Neuronal stem cell (in vitro differentiated cells): ENCODE measurements at regions not wholly inside any gene's neighbourhood (a gene's known extent, or its start where the extent isn't known, plus 50 kb on each side); places are given as distances from the start of the nearest gene placed in this dataset.

Experiments used
- DNase-seq: peaks from one replicate; pipeline ENCODE4 v3.0.0-alpha.2; 2013; ENCODE audit warnings: low spot score
- H2AFZ ChIP-seq: one replicate; pipeline ENCODE4 v1.6.1; 2013; ENCODE audit warnings: mild to moderate bottlenecking, low read length, inconsistent platforms
- H2AK5ac ChIP-seq: 2 replicates; pipeline ENCODE4 v1.6.1; 2013; ENCODE audit warnings: low read depth, mild to moderate bottlenecking, inconsistent platforms, low read length, moderate library complexity, mixed read lengths
- H2BK120ac ChIP-seq: 2 replicates; pipeline ENCODE4 v1.6.1; 2013; ENCODE audit warnings: low read depth, mild to moderate bottlenecking, inconsistent platforms, low read length, moderate library complexity, mixed read lengths
- H2BK12ac ChIP-seq: one replicate; pipeline ENCODE4 v1.6.1; 2013; ENCODE audit warnings: low read length, inconsistent platforms
- H2BK15ac ChIP-seq: 2 replicates; pipeline ENCODE4 v1.6.1; 2013; ENCODE audit warnings: mild to moderate bottlenecking, low read length, inconsistent platforms, mixed read lengths
- H2BK5ac ChIP-seq: one replicate; pipeline ENCODE4 v1.6.1; 2013; ENCODE audit warnings: inconsistent platforms, mild to moderate bottlenecking, low read length, moderate library complexity
- H3K14ac ChIP-seq: one replicate; pipeline ENCODE4 v1.6.1; 2013; ENCODE audit warnings: low read length, inconsistent platforms
- H3K18ac ChIP-seq: 2 replicates; pipeline ENCODE4 v1.6.1; 2013; ENCODE audit warnings: low read length, inconsistent platforms
- H3K23ac ChIP-seq: 2 replicates; pipeline ENCODE4 v1.6.1; 2013; ENCODE audit warnings: low read depth, mild to moderate bottlenecking, mixed read lengths, low read length, inconsistent platforms; ENCODE audit not compliant: poor library complexity
- H3K27ac ChIP-seq: replicated peaks from 3 replicates; pipeline ENCODE4 v1.5.1; 2013; ENCODE audit warnings: low read length, inconsistent platforms
- H3K27me3 ChIP-seq, 3 experiments: 2 replicates each; pipeline ENCODE4 v1.6.1; 2013; ENCODE audit warnings: low read length in 3 of 3, mild to moderate bottlenecking in 2 of 3, inconsistent platforms in 1 of 3, low read depth in 1 of 3, mixed read lengths in 1 of 3, moderate library complexity in 1 of 3; ENCODE audit not compliant: control insufficient read depth in 3 of 3, insufficient read depth in 3 of 3
- H3K36me3 ChIP-seq, 2 donors: replicated peaks in 1 of 2; 2 replicates each; pipeline ENCODE4 v1.6.1; 2013; ENCODE audit warnings: low read length in 2 of 2; ENCODE audit not compliant: control insufficient read depth in 2 of 2, insufficient read depth in 2 of 2
- H3K4ac ChIP-seq: 2 replicates; pipeline ENCODE4 v1.6.1; 2013; ENCODE audit warnings: inconsistent platforms, mild to moderate bottlenecking, low read length, moderate library complexity
- H3K4me1 ChIP-seq, 2 donors: 1 replicate in 1 of 2; 2 replicates in 1 of 2; pipeline ENCODE4 v1.6.1; 2013; ENCODE audit warnings: low read length in 2 of 2, low read depth in 1 of 2; ENCODE audit not compliant: control insufficient read depth in 2 of 2, insufficient read depth in 1 of 2
- H3K4me2 ChIP-seq: one replicate; pipeline ENCODE4 v1.6.1; 2013; ENCODE audit warnings: mild to moderate bottlenecking, low read length, inconsistent platforms; ENCODE audit not compliant: insufficient read depth, poor library complexity, severe bottlenecking
- H3K4me3 ChIP-seq, 2 donors: 2 replicates each; pipeline ENCODE4 v1.5.1; 2013; ENCODE audit warnings: low read length in 2 of 2, mild to moderate bottlenecking in 2 of 2, inconsistent platforms in 1 of 2, moderate library complexity in 1 of 2
- H3K79me1 ChIP-seq: one replicate; pipeline ENCODE4 v1.6.1; 2013; ENCODE audit warnings: low read depth, mild to moderate bottlenecking, inconsistent platforms, low read length, moderate library complexity
- H3K9ac ChIP-seq: one replicate; pipeline ENCODE4 v1.6.1; 2013; ENCODE audit warnings: mild to moderate bottlenecking, low read depth, low read length, inconsistent platforms; ENCODE audit not compliant: poor library complexity
- H3K9me3 ChIP-seq, 2 donors: replicated peaks in 1 of 2; 2 replicates each; pipeline versions ENCODE3 to v1.6.1; 2013; ENCODE audit warnings: low read length in 2 of 2, mild to moderate bottlenecking in 2 of 2, inconsistent platforms in 1 of 2, low read depth in 1 of 2, mixed read lengths in 1 of 2, moderate library complexity in 1 of 2; ENCODE audit not compliant: control insufficient read depth in 2 of 2, insufficient read depth in 1 of 2
- H4K8ac ChIP-seq: one replicate; pipeline ENCODE4 v1.6.1; 2013; ENCODE audit warnings: low read depth, mild to moderate bottlenecking, inconsistent platforms, low read length, moderate library complexity
- H4K91ac ChIP-seq: one replicate; pipeline ENCODE4 v1.6.1; 2013; ENCODE audit warnings: low read length, low read depth, mild to moderate bottlenecking, inconsistent platforms; ENCODE audit not compliant: poor library complexity
- WGBS, 2 donors: extraction: QIAGEN DNeasy Blood & Tissue Kit; methylation state at CpG; one replicate each; pipeline ENCODE4 v1.1.7; 2013; ENCODE audit warnings: missing lambda C conversion rate in 2 of 2, mixed read lengths in 1 of 2; ENCODE audit not compliant: insufficient read length in 2 of 2, insufficient replicate concordance in 1 of 2; ENCODE audit errors: extremely low coverage in 2 of 2; 5-methylcytosine and 5-hydroxymethylcytosine counted together

DNA sequence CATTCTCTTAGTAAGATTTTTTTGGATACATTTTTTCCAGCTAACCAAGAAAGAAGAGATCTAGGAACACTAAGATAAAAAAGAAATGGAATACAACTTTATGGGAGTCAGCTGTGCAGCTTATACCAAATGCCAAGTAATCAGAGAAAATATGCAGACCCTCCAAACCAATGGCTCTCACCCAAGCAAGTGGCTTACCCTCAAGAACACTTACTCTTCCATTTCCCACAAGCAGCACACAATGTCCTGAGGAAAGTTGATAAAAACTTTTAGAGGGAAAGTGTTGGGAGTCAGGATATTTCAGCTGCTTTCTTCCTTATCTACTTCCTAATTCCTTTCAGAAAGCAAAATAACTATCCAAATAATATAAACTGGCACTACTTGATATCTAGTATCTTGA is 631.8 kb downstream of the RWDD3 start:
- Histone ChIP-seq H3K4me3 (no peak overlapping the region), H3K4me1 (no peaks in the 10 kb centered on the region), H2AK5ac (no peak overlapping the region), H3K4me2 (no peak overlapping the region), H3K9ac (no peak overlapping the region), H2AFZ (no peak overlapping the region), H4K91ac (no peak overlapping the region), H4K8ac (no peak overlapping the region), H2BK12ac (no peak overlapping the region), H2BK120ac (no peak overlapping the region), H3K9me3 (no peaks in the 10 kb centered on the region), H3K36me3 (no peaks in the 10 kb centered on the region), H3K14ac (no peak overlapping the region), H3K4ac (no peak overlapping the region), H3K79me1 (no peaks in the 10 kb centered on the region), H2BK15ac (no peak overlapping the region), H3K27me3 (no peaks in the 10 kb centered on the region), H3K23ac (no peak overlapping the region), H3K27ac (no peak overlapping the region), H2BK5ac (no peak overlapping the region), H3K18ac (no peak overlapping the region)
- no peak for DNase-seq

DNA sequence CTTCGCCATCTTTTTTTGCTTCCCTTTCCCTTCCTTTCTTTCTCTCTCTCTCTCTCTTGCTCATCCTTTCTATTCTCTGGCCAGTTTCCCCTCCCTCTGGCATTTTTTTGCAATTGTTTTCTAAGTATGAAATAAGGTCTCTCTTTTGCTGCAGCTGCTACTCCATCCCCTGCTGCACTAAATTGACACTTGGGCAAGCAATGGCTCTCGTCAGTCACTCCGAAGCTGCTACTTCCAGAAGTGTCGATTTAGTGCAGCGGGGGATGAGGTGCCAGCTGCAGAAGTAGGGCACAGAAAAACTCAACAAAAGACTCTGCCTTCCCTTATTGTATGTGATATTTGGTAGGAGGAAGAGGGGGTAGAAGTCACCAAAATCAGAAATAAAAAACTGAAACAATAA is 642.3 kb downstream of the RWDD3 start:
- H3K27ac ChIP-seq = no peak overlapping the region
- H3K36me3 ChIP-seq = no peaks in the 10 kb centered on the region
- no peaks in the 10 kb centered on the region for H3K79me1 ChIP-seq
- H3K27me3 ChIP-seq = no peaks in the 10 kb centered on the region
- no peak overlapping the region for H3K9ac ChIP-seq
- no peak overlapping the region for H3K18ac ChIP-seq
- no peak overlapping the region for H3K4me2 ChIP-seq
- peaks cover 0 to 5% of the 10 kb centered on the region in 2 donors for H3K9me3 ChIP-seq
- H3K23ac ChIP-seq = no peak overlapping the region
- no peak overlapping the region for H4K8ac ChIP-seq
- no peak for DNase-seq
- H2BK5ac ChIP-seq = no peak overlapping the region
- no peak overlapping the region for H2BK120ac ChIP-seq
- H3K4me1 ChIP-seq = no peaks in the 10 kb centered on the region
- no peak overlapping the region for H2BK12ac ChIP-seq
- H3K14ac ChIP-seq = no peak overlapping the region
- H2AK5ac ChIP-seq = no peak overlapping the region
- no peak overlapping the region for H2BK15ac ChIP-seq
- no peak overlapping the region for H3K4ac ChIP-seq
- no peak overlapping the region for H4K91ac ChIP-seq
- H2AFZ ChIP-seq = no peak overlapping the region
- WGBS, 2 donors = no CpG with 5 or more reads among the region's 5 CpGs
- H3K4me3 ChIP-seq = no peak overlapping the region

DNA sequence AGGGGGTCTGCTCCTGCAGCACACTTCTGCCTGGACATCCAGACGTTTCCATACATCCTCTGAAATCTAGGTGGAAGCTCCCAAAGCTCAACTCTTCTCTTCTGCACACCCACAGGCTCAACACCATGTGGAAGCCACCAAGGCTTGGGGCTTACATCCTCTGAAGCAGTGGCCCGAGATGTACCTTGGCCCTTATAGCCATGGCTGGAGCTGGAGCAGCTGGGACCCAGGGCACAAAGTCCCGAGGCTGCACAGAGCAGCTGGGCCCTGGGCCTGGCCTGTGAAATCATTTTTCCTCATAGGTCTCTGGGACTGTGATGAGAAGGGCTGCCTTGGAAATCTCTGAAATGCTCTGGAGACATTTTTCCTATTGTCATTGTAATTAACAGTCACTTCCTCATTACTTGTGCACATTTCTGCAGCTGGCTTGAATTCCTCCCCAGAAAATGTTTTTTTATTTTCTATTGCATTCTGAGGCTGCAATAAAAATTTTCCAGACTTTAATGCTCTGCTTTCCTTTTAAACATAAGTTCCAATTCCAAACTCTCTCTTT is 645.6 kb downstream of the RWDD3 start:
- H3K27me3 ChIP-seq = no peaks in the 10 kb centered on the region
- no peaks in the 10 kb centered on the region for H3K36me3 ChIP-seq
- no peak overlapping the region for H2AK5ac ChIP-seq
- H3K4me3 ChIP-seq = no peak overlapping the region
- H3K4me2 ChIP-seq = no peak overlapping the region
- no peak overlapping the region for H2AFZ ChIP-seq
- H2BK120ac ChIP-seq = no peak overlapping the region
- DNase-seq = no peak
- H2BK12ac ChIP-seq = no peak overlapping the region
- no peak overlapping the region for H3K9ac ChIP-seq
- no peak overlapping the region for H4K91ac ChIP-seq
- H3K27ac ChIP-seq = no peak overlapping the region
- no peak overlapping the region for H3K18ac ChIP-seq
- H3K79me1 ChIP-seq = no peaks in the 10 kb centered on the region
- peaks cover 0 to 5% of the 10 kb centered on the region in 2 donors for H3K9me3 ChIP-seq
- no peaks in the 10 kb centered on the region for H3K4me1 ChIP-seq
- H3K14ac ChIP-seq = no peak overlapping the region
- no peak overlapping the region for H3K4ac ChIP-seq
- WGBS, 2 donors = no CpG with 5 or more reads among the region's 3 CpGs
- H2BK5ac ChIP-seq = no peak overlapping the region
- peak overlapping the region; percentile 65 for H4K8ac ChIP-seq
- H3K23ac ChIP-seq = no peak overlapping the region
- no peak overlapping the region for H2BK15ac ChIP-seq

DNA sequence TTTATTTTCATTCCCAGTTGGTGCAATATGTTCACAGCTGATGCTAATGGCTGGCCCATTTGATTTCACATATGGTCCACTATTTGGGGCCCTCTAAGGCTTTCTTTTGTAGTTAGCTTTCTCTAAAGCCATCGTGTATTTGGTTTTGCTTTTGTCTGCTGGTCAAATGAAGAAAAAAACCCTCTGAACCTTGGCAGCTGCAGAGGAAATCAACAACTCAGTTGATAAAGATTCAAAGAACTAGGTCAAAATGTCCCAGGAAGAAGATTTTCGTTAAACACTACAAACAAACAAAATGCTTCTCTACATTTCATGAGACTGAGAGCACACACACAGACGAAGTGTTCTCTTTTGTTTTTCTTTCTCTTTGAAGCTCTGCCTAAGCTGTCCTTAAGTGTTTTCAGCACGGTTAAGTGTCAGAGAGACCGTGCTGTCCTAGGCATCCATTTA is 655.0 kb downstream of the RWDD3 start:
- H3K4me3 ChIP-seq = no peak overlapping the region
- no peak overlapping the region for H2AK5ac ChIP-seq
- peak overlapping the region; percentile 39 for H2AFZ ChIP-seq
- H3K9me3 ChIP-seq = no peaks in the 10 kb centered on the region
- no peaks in the 10 kb centered on the region for H3K36me3 ChIP-seq
- H3K14ac ChIP-seq = no peak overlapping the region
- no CpG with 5 or more reads among the region's 5 CpGs for WGBS, 2 donors
- peak; percentile 3 for DNase-seq
- no peaks in the 10 kb centered on the region for H3K79me1 ChIP-seq
- no peak overlapping the region for H2BK15ac ChIP-seq
- no peak overlapping the region for H4K8ac ChIP-seq
- H2BK120ac ChIP-seq = no peak overlapping the region
- H3K23ac ChIP-seq = no peak overlapping the region
- no peak overlapping the region for H3K9ac ChIP-seq
- no peak overlapping the region for H2BK5ac ChIP-seq
- no peak overlapping the region for H3K4me2 ChIP-seq
- no peak overlapping the region for H3K18ac ChIP-seq
- H4K91ac ChIP-seq = no peak overlapping the region
- no peak overlapping the region for H2BK12ac ChIP-seq
- H3K4ac ChIP-seq = no peak overlapping the region
- no peak overlapping the region for H3K27ac ChIP-seq
- H3K4me1 ChIP-seq = peaks cover 0 to 4% of the 10 kb centered on the region in 2 donors
- H3K27me3 ChIP-seq = no peaks in the 10 kb centered on the region
